ENCODE measurements at regions not wholly inside any gene's neighbourhood (a gene's known extent, or its start where the extent isn't known, plus 50 kb on each side); places are given as distances from the start of the nearest gene placed in this dataset.
"Not testable (repeated sequence)": the region's sequence is repeated elsewhere in the genome, so short reads cannot be mapped to it uniquely, and the experiment has no call there.

GRCh38 chrX:151042842-151043241 lies 59.7 kb downstream of the HMGB3 start:
- DNase-seq: no peak

GRCh38 chrX:151066373-151066772 lies 83.2 kb downstream of the HMGB3 start:
- not testable (repeated sequence) for DNase-seq

GRCh38 chrX:151073767-151074166 lies 90.6 kb downstream of the HMGB3 start:
- no peak for DNase-seq

GRCh38 chrX:151081016-151081415 lies 95.4 kb upstream of the GPR50 start:
- DNase-seq: no peak

- peak; percentile 62 for DNase-seq
These were observed 94.1 kb upstream of the GPR50 start for GRCh38 chrX:151082077-151082948.

GRCh38 chrX:151084454-151084853 lies 91.9 kb upstream of the GPR50 start:
- DNase-seq: no peak

GRCh38 chrX:151085207-151085606 lies 91.2 kb upstream of the GPR50 start:
- no peak for DNase-seq

GRCh38 chrX:151088221-151088620 lies 88.2 kb upstream of the GPR50 start:
- DNase-seq: no peak

- no peak for DNase-seq
These were observed 77.4 kb upstream of the GPR50 start for GRCh38 chrX:151099001-151099400.

- no peak for DNase-seq
These were observed 75.6 kb upstream of the GPR50 start for GRCh38 chrX:151100799-151101198.

GRCh38 chrX:151113200-151113599 lies 63.2 kb upstream of the GPR50 start:
- DNase-seq: not testable (repeated sequence)

Measured in activated naive CD4-positive, alpha-beta T cell treated with anti-CD3 and anti-CD28 coated beads, Interleukin-2, amount 50 U/mL, for 16 hours (primary cell).